A673 (cell line): ENCODE measurements at regions not wholly inside any gene's neighbourhood (a gene's known extent, or its start where the extent isn't known, plus 50 kb on each side); places are given as distances from the start of the nearest gene placed in this dataset.

ENCODE experiments used
- BruUV-seq: library from RNA; stranded (reverse); fragments of 400-500 nt; replicated peaks from 2 replicates; lab custom pipeline; 2021; lab: Mats Ljungman, UMichigan
- CTCF ChIA-PET: fragments of 300-600 bp; sonication (Branson Sonifier 250); formaldehyde crosslinking; loops from one replicate; lab custom pipeline; 2022; ENCODE audit warnings: antibody characterized with exemption; lab: Charles Lee
- POLR2A ChIA-PET: fragments of 300-600 bp; sonication (Branson Sonifier 250); formaldehyde crosslinking; loops from one replicate; lab custom pipeline; 2022; ENCODE audit warnings: antibody characterized with exemption; ENCODE audit not compliant: low non-redundant PET; lab: Charles Lee
- DNase-seq: peaks from one replicate; pipeline ENCODE4 v3.0.0-alpha.2; 2015; ENCODE audit warnings: low spot score
- H3K27ac ChIP-seq: fragments of 200-600 bp; sonication (generic); 2 replicates; pipeline ENCODE4 v1.5.1; 2016; ENCODE audit warnings: mixed run types, low read depth, mild to moderate bottlenecking, mixed read lengths, antibody characterized with exemption, low read length; ENCODE audit not compliant: poor library complexity, severe bottlenecking
- H3K27me3 ChIP-seq: fragments of 200-600 bp; sonication (generic); replicated peaks from 2 replicates; pipeline ENCODE4 v1.6.1; 2017; ENCODE audit warnings: mixed run types, low read depth, mild to moderate bottlenecking, mixed read lengths, antibody characterized with exemption, low read length; ENCODE audit not compliant: insufficient read depth, poor library complexity
- H3K36me3 ChIP-seq: fragments of 200-600 bp; sonication (generic); 2 replicates; pipeline ENCODE4 v1.6.1; 2016; ENCODE audit warnings: mixed run types, mild to moderate bottlenecking, mixed read lengths, antibody characterized with exemption, low read length; ENCODE audit not compliant: insufficient read depth, poor library complexity, severe bottlenecking
- H3K4me1 ChIP-seq: fragments of 200-600 bp; sonication (generic); 2 replicates; pipeline ENCODE4 v1.6.1; 2017; ENCODE audit warnings: mixed run types, mild to moderate bottlenecking, mixed read lengths, antibody characterized with exemption, low read length; ENCODE audit not compliant: insufficient read depth, poor library complexity, severe bottlenecking
- H3K4me3 ChIP-seq: fragments of 200-600 bp; sonication (generic); 2 replicates; pipeline ENCODE4 v1.5.1; 2016; ENCODE audit warnings: low read depth, mixed run types, mild to moderate bottlenecking, mixed read lengths, low read length; ENCODE audit not compliant: poor library complexity, severe bottlenecking
- H3K9me3 ChIP-seq: fragments of 200-600 bp; sonication (generic); 2 replicates; pipeline ENCODE4 v1.6.1; 2016; ENCODE audit warnings: mixed run types, low read depth, mild to moderate bottlenecking, mixed read lengths, antibody characterized with exemption, low read length; ENCODE audit not compliant: poor library complexity, severe bottlenecking
- CTCF ChIP-seq: fragments of 300-800, 200-600 bp; sonication (generic); conservative IDR thresholded peaks from 2 replicates; pipeline ENCODE4 v1.5.1; 2017; ENCODE audit warnings: low read depth, mild to moderate bottlenecking, antibody characterized with exemption, low read length, moderate library complexity, mixed read lengths
- EZH2 ChIP-seq: fragments of 200-600 bp; sonication (generic); IDR thresholded peaks from 2 replicates; pipeline ENCODE4 v1.6.1; 2017; ENCODE audit warnings: borderline replicate concordance, low read depth, mild to moderate bottlenecking, mixed read lengths, antibody characterized with exemption, low read length; ENCODE audit not compliant: poor library complexity, severe bottlenecking
- intact Hi-C: fragments of 100-400 bp; cut with micrococcal nuclease; formaldehyde crosslinking; loops from one replicate; pipeline ENCODE4 v1.10.0; 2022; ENCODE audit not compliant: unreplicated experiment

GRCh38 chr10:107650939-107651338 lies 486.4 kb upstream of the SORCS1 start:
- CTCF ChIA-PET: no interaction called here
- no peak for DNase-seq
- POLR2A ChIA-PET: no interaction called here
- Histone ChIP-seq H3K27me3 (no peaks in the 10 kb centered on the region), H3K4me3 (no peak overlapping the region), H3K9me3 (no peaks in the 10 kb centered on the region), H3K36me3 (no peaks in the 10 kb centered on the region), H3K27ac (no peak overlapping the region), H3K4me1 (peaks cover 3% of the 10 kb centered on the region)
- intact Hi-C loops: no loop called here
- TF ChIP-seq EZH2 (no peak), CTCF (no peak)
- BruUV-seq: no TSS peak

- ChIA-PET POLR2A (no interaction called here), CTCF (no interaction called here)
- no TSS peak for BruUV-seq
- no peaks in the 10 kb centered on the region for H3K9me3 ChIP-seq
- no peaks in the 10 kb centered on the region for H3K36me3 ChIP-seq
- intact Hi-C loops: no loop called here
- H3K4me3 ChIP-seq: no peak overlapping the region
- no peak overlapping the region for H3K27ac ChIP-seq
- H3K27me3 ChIP-seq: no peaks in the 10 kb centered on the region
- peak; percentile 1 for DNase-seq
- TF ChIP-seq CTCF (no peak), EZH2 (no peak)
- H3K4me1 ChIP-seq: peaks cover 3% of the 10 kb centered on the region
Measured at GRCh38 chr10:107649249-107649648, 484.7 kb upstream of the SORCS1 start.

- BruUV-seq: no TSS peak
- Histone ChIP-seq H3K4me1 (no peaks in the 10 kb centered on the region), H3K27ac (no peak overlapping the region), H3K27me3 (no peaks in the 10 kb centered on the region), H3K4me3 (no peak overlapping the region), H3K36me3 (no peaks in the 10 kb centered on the region), H3K9me3 (no peaks in the 10 kb centered on the region)
- intact Hi-C loops: no loop called here
- no peak for DNase-seq
- ChIA-PET POLR2A (no interaction called here), CTCF (no interaction called here)
- TF ChIP-seq EZH2 (no peak), CTCF (no peak)
Measured at GRCh38 chr10:107647462-107647861, 483.0 kb upstream of the SORCS1 start.
